HEK293 (cell line): ENCODE measurements at regions not wholly inside any gene's neighbourhood (a gene's known extent, or its start where the extent isn't known, plus 50 kb on each side); places are given as distances from the start of the nearest gene placed in this dataset.
A peak's percentile ranks its signal among the peaks of the same experiment; 100 is the strongest.

ENCODE experiments used
- CTCF ChIA-PET: fragments of 350-600 bp; formaldehyde crosslinking; extraction: SDS; loops from one replicate; lab custom pipeline; 2021; ENCODE audit warnings: antibody characterized with exemption; lab: Yijun Ruan, JAX
- POLR2A ChIA-PET: fragments of 300-600 bp; formaldehyde crosslinking; extraction: SDS; loops from one replicate; lab custom pipeline; 2020; ENCODE audit warnings: antibody characterized with exemption, inconsistent platforms; lab: Yijun Ruan, JAX
- H3K27ac ChIP-seq: fragments of 200-500 bp; sonication (Bioruptor generic); 2 replicates; pipeline ENCODE4 v1.5.1; 2014; ENCODE audit warnings: low read depth, low read length, control low read depth, inconsistent platforms; ENCODE audit errors: extremely low read depth
- H3K36me3 ChIP-seq, 2 experiments: fragments of 200-500 bp in 1 of 2; sonication (Bioruptor generic) in 1 of 2; 1 replicate in 1 of 2; 2 replicates in 1 of 2; pipeline ENCODE4 v1.5.1; 2014 to 2017; ENCODE audit warnings: inconsistent platforms in 2 of 2, low read length in 2 of 2; ENCODE audit not compliant: control insufficient read depth in 2 of 2, insufficient read depth in 1 of 2
- H3K4me1 ChIP-seq: fragments of 200-500 bp; sonication (Bioruptor generic); 2 replicates; pipeline ENCODE4 v1.5.1; 2014; ENCODE audit warnings: mild to moderate bottlenecking, low read length, inconsistent platforms; ENCODE audit not compliant: control insufficient read depth, insufficient read depth
- H3K4me3 ChIP-seq: 2 replicates; pipeline ENCODE4 v1.5.1; 2011; ENCODE audit warnings: low read depth, mild to moderate bottlenecking, control low read depth, low read length, moderate library complexity
- H3K9me3 ChIP-seq: fragments of 200-500 bp; sonication (Bioruptor generic); 2 replicates; pipeline ENCODE4 v1.5.1; 2014; ENCODE audit warnings: low read depth, low read length, inconsistent platforms; ENCODE audit not compliant: control insufficient read depth, insufficient read depth
- BCL6B ChIP-seq: fragments of 450-650 bp; formaldehyde crosslinking; IDR thresholded peaks from 2 replicates; pipeline ENCODE4 v1.5.1; 2017; ENCODE audit warnings: missing biosample characterization, missing genetic modification characterization
- EGR2 ChIP-seq: fragments of 450-650 bp; formaldehyde crosslinking; IDR thresholded peaks from 2 replicates; pipeline ENCODE4 v1.5.1; 2016; ENCODE audit warnings: low read depth, missing biosample characterization, missing genetic modification characterization
- GLI2 ChIP-seq: fragments of 450-650 bp; formaldehyde crosslinking; IDR thresholded peaks from 2 replicates; pipeline ENCODE4; 2017; ENCODE audit warnings: missing biosample characterization, missing genetic modification characterization, low read depth, borderline replicate concordance
- GLIS1 ChIP-seq: fragments of 450-650 bp; formaldehyde crosslinking; IDR thresholded peaks from 2 replicates; pipeline ENCODE4 v1.5.1; 2016; ENCODE audit warnings: missing biosample characterization, missing genetic modification characterization
- GLIS2 ChIP-seq: fragments of 450-650 bp; formaldehyde crosslinking; IDR thresholded peaks from 2 replicates; pipeline ENCODE4 v1.5.1; 2016; ENCODE audit warnings: missing biosample characterization, missing genetic modification characterization
- HOXC10 ChIP-seq: sonication (generic); formaldehyde crosslinking; IDR thresholded peaks from 2 replicates; pipeline ENCODE4 v1.8.1; 2023; ENCODE audit warnings: mild to moderate bottlenecking, missing genetic modification reagents
- KLF1 ChIP-seq: fragments of 450-650 bp; formaldehyde crosslinking; IDR thresholded peaks from 2 replicates; pipeline ENCODE4 v1.5.1; 2016; ENCODE audit warnings: missing biosample characterization, missing genetic modification characterization
- KLF16 ChIP-seq: fragments of 450-650 bp; formaldehyde crosslinking; IDR thresholded peaks from 2 replicates; pipeline ENCODE4 v1.5.1; 2017; ENCODE audit warnings: missing biosample characterization, missing genetic modification characterization
- KLF7 ChIP-seq: fragments of 450-650 bp; formaldehyde crosslinking; IDR thresholded peaks from 2 replicates; pipeline ENCODE4 v1.5.1; 2016; ENCODE audit warnings: missing biosample characterization, missing genetic modification characterization, borderline replicate concordance
- REPIN1 ChIP-seq: fragments of 450-650 bp; formaldehyde crosslinking; IDR thresholded peaks from 2 replicates; pipeline ENCODE4 v1.5.1; 2017; ENCODE audit warnings: missing biosample characterization, missing genetic modification characterization, low read depth
- SCRT1 ChIP-seq: fragments of 450-650 bp; formaldehyde crosslinking; IDR thresholded peaks from 2 replicates; pipeline ENCODE4 v1.5.1; 2016; ENCODE audit warnings: missing biosample characterization, missing genetic modification characterization, borderline replicate concordance
- SETDB1 ChIP-seq: IDR thresholded peaks from one replicate; pipeline ENCODE4 v1.6.1; 2017; ENCODE audit warnings: mild to moderate bottlenecking, low read length, moderate library complexity, mixed read lengths; ENCODE audit not compliant: insufficient read length
- ZBTB49 ChIP-seq: fragments of 450-650 bp; formaldehyde crosslinking; IDR thresholded peaks from 2 replicates; pipeline ENCODE4 v1.5.1; 2016; ENCODE audit warnings: missing biosample characterization, missing genetic modification characterization, low read depth
- ZFHX2 ChIP-seq: fragments of 450-650 bp; formaldehyde crosslinking; conservative IDR thresholded peaks from 2 replicates; pipeline ENCODE4 v1.5.1; 2016; ENCODE audit warnings: missing biosample characterization, missing genetic modification characterization
- ZNF132 ChIP-seq: fragments of 450-650 bp; formaldehyde crosslinking; IDR thresholded peaks from 2 replicates; pipeline ENCODE4 v1.5.1; 2017; ENCODE audit warnings: missing biosample characterization, missing genetic modification characterization, borderline replicate concordance
- ZNF223 ChIP-seq: fragments of 450-650 bp; formaldehyde crosslinking; IDR thresholded peaks from 2 replicates; pipeline ENCODE4 v1.5.1; 2016; ENCODE audit warnings: missing biosample characterization, missing genetic modification characterization
- ZNF37A ChIP-seq: fragments of 450-650 bp; IDR thresholded peaks from 2 replicates; pipeline ENCODE4 v1.5.1; 2018; ENCODE audit warnings: missing biosample characterization, missing genetic modification characterization
- ZNF398 ChIP-seq: fragments of 450-650 bp; formaldehyde crosslinking; IDR thresholded peaks from 2 replicates; pipeline ENCODE4 v1.5.1; 2017; ENCODE audit warnings: missing biosample characterization, missing genetic modification characterization
- ZNF404 ChIP-seq: fragments of 450-650 bp; formaldehyde crosslinking; IDR thresholded peaks from 2 replicates; pipeline ENCODE4 v1.5.1; 2017; ENCODE audit warnings: missing biosample characterization, missing genetic modification characterization
- ZNF423 ChIP-seq: fragments of 450-650 bp; formaldehyde crosslinking; IDR thresholded peaks from 2 replicates; pipeline ENCODE4 v1.5.1; 2016; ENCODE audit warnings: missing biosample characterization, missing genetic modification characterization
- ZNF548 ChIP-seq: fragments of 450-650 bp; formaldehyde crosslinking; IDR thresholded peaks from 2 replicates; pipeline ENCODE4 v1.5.1; 2016; ENCODE audit warnings: missing biosample characterization, missing genetic modification characterization
- ZNF585B ChIP-seq: fragments of 450-650 bp; formaldehyde crosslinking; IDR thresholded peaks from 2 replicates; pipeline ENCODE4 v1.5.1; 2016; ENCODE audit warnings: missing biosample characterization, missing genetic modification characterization
- ZNF654 ChIP-seq: fragments of 450-650 bp; formaldehyde crosslinking; IDR thresholded peaks from 2 replicates; pipeline ENCODE4 v1.5.1; 2016; ENCODE audit warnings: low read depth, missing biosample characterization, missing genetic modification characterization
- ZNF670 ChIP-seq: fragments of 450-650 bp; formaldehyde crosslinking; IDR thresholded peaks from 2 replicates; pipeline ENCODE4 v1.5.1; 2016; ENCODE audit warnings: missing biosample characterization, missing genetic modification characterization, low read depth
- ZNF677 ChIP-seq: fragments of 450-650 bp; IDR thresholded peaks from 2 replicates; pipeline ENCODE4 v1.5.0; 2018; ENCODE audit warnings: missing biosample characterization, mild to moderate bottlenecking, missing genetic modification characterization, moderate library complexity
- ZNF701 ChIP-seq: fragments of 450-650 bp; formaldehyde crosslinking; IDR thresholded peaks from 2 replicates; pipeline ENCODE4 v1.5.1; 2016; ENCODE audit warnings: missing biosample characterization, missing genetic modification characterization
- ZNF785 ChIP-seq: fragments of 450-650 bp; formaldehyde crosslinking; IDR thresholded peaks from 2 replicates; pipeline ENCODE4 v1.5.1; 2016; ENCODE audit warnings: missing biosample characterization, missing genetic modification characterization
- ZXDB ChIP-seq: fragments of 450-650 bp; formaldehyde crosslinking; IDR thresholded peaks from 2 replicates; pipeline ENCODE4 v1.5.1; 2016; ENCODE audit warnings: missing biosample characterization, missing genetic modification characterization
- TF ChIP-seq, protein P1 (sequence below): fragments of 450-650 bp; formaldehyde crosslinking; IDR thresholded peaks from 2 replicates; pipeline ENCODE4 v1.5.1; 2016; ENCODE audit warnings: missing biosample characterization, missing genetic modification characterization

- Histone ChIP-seq H3K27ac (no peak overlapping the region), H3K4me3 (no peak overlapping the region)
- POLR2A ChIA-PET = no interaction called here
- TF ChIP-seq ZNF404 (tag by site-specific recombination) (no peak), ZNF654 (tag by site-specific recombination) (no peak), ZNF670 (no peak), ZNF37A (no peak), KLF7 (no peak), EGR2 (0 out of 2 replicates have a peak, but pooled peaks have one; percentile 14), KLF16 (no peak), ZFHX2 (0 out of 2 replicates have a peak, but pooled peaks have one; percentile 7), ZNF398 (tag by site-specific recombination) (no peak), REPIN1 (tag by site-specific recombination) (no peak), GLIS2 (tag by site-specific recombination) (no peak), GLIS1 (tag by site-specific recombination) (peak; percentile 76)
- TF ChIP-seq, all 188 proteins: peak for 3
- no peaks in the 10 kb centered on the region for H3K9me3 ChIP-seq
- no peaks in the 10 kb centered on the region for H3K4me1 ChIP-seq
- H3K36me3 ChIP-seq = no peaks in the 10 kb centered on the region
- CTCF ChIA-PET = interaction anchor here (0.7 kb wide), 1 partner anchor 1282 kb away, joined by 3 read pairs; no protein-coding TSS in a partner anchor
Measured at GRCh38 chr2:237217995-237218616, 132.4 kb downstream of the COPS8 start.

DNA sequence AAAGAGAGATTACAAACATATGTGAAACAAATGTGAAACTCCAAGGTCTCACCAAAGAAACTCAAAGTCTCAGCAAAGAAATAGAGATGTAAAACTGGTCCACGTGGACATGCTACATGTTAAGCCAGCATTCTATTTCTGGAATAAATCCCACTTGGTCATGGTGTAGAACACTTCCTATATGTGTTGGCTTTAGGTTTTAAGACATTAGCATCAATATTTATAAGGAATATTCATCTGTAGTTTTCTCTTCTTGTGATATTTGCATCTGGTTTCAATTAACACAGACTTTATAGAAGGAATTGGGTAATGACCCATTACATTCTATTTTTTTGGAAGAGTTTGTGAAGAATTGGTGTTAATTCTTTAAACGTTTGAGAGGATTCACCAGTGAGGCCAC is 133.1 kb downstream of the COPS8 start:
- Histone ChIP-seq H3K36me3 (no peaks in the 10 kb centered on the region), H3K9me3 (no peaks in the 10 kb centered on the region), H3K4me3 (no peak overlapping the region), H3K4me1 (no peaks in the 10 kb centered on the region), H3K27ac (no peak overlapping the region)
- POLR2A ChIA-PET = no interaction called here
- TF ChIP-seq ZNF670 = no peak
- TF ChIP-seq KLF16 = no peak
- TF ChIP-seq ZNF677 (tag by site-specific recombination) = no peak
- TF ChIP-seq ZNF404 (tag by site-specific recombination) = no peak
- no peak for TF ChIP-seq GLI2
- no peak for TF ChIP-seq ZNF548 (tag by site-specific recombination)
- TF ChIP-seq BCL6B = no peak
- TF ChIP-seq ZXDB (tag by site-specific recombination) = no peak
- TF ChIP-seq EGR2 = no peak
- no peak for TF ChIP-seq SCRT1 (tag by site-specific recombination)
- TF ChIP-seq ZNF423 (tag by site-specific recombination) = no peak
- TF ChIP-seq ZNF785 (tag by site-specific recombination) = no peak
- CTCF ChIA-PET = interaction anchor here (0.5 kb wide), 1 partner anchor 257 kb away, joined by 4 read pairs; no protein-coding TSS in a partner anchor

- H3K36me3 ChIP-seq = no peaks in the 10 kb centered on the region
- H3K4me3 ChIP-seq = no peak overlapping the region
- ChIA-PET POLR2A (no interaction called here), CTCF (no interaction called here)
- no peak overlapping the region for H3K27ac ChIP-seq
- no peaks in the 10 kb centered on the region for H3K4me1 ChIP-seq
- H3K9me3 ChIP-seq = no peaks in the 10 kb centered on the region
- TF ChIP-seq ZNF585B (no peak), ZNF701 (tag by site-specific recombination) (no peak), ZNF132 (tag by site-specific recombination) (no peak), GLIS1 (tag by site-specific recombination) (no peak), HOXC10 (CRISPR knock-in tag) (no peak), ZNF223 (tag by site-specific recombination) (no peak), ZBTB49 (tag by site-specific recombination) (no peak), KLF1 (tag by site-specific recombination) (no peak), SETDB1 (no peak)
- TF ChIP-seq, protein P1, sequence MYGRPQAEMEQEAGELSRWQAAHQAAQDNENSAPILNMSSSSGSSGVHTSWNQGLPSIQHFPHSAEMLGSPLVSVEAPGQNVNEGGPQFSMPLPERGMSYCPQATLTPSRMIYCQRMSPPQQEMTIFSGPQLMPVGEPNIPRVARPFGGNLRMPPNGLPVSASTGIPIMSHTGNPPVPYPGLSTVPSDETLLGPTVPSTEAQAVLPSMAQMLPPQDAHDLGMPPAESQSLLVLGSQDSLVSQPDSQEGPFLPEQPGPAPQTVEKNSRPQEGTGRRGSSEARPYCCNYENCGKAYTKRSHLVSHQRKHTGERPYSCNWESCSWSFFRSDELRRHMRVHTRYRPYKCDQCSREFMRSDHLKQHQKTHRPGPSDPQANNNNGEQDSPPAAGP (tag by site-specific recombination) = no peak
Measured at GRCh38 chr2:237219826-237220225, 134.1 kb downstream of the COPS8 start.
